ENCODE measurements at regions not wholly inside any gene's neighbourhood (a gene's known extent, or its start where the extent isn't known, plus 50 kb on each side); places are given as distances from the start of the nearest gene placed in this dataset.

DNA sequence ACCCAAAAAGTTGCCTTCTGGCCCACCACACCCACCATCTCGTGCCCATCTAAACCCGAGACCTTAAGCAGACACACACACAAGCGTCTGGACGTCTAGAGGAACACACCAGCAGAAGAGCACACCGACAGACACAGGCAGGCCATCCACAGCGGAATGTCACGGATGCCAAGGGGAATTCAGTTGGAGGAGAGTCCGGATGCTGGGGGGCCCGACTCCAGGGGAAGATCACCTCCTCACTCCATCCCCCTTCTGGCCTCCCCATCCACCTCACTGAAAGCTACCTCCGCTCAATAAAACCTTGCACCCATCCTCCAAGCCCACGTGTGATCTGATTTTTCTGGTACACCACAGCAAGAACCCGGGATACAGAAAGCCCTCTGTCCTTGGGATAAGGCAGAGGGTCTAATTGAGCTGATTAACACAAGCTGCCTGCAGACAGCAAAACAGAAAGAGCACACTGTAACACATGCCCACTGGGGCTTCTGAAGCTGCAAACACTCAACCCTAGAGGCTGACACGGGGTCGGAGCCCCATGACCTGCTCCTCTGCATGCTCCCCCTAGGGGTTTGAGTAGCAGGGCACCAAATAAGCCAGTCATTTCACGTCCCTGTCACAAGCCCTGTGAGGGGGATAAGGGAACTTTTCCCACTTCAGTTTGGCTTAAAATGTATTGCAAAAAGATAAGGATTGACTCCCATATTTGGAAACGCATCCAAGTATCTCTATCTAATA lies 339.6 kb upstream of the PCDH10 start:
- TF ChIP-seq, protein P1, sequence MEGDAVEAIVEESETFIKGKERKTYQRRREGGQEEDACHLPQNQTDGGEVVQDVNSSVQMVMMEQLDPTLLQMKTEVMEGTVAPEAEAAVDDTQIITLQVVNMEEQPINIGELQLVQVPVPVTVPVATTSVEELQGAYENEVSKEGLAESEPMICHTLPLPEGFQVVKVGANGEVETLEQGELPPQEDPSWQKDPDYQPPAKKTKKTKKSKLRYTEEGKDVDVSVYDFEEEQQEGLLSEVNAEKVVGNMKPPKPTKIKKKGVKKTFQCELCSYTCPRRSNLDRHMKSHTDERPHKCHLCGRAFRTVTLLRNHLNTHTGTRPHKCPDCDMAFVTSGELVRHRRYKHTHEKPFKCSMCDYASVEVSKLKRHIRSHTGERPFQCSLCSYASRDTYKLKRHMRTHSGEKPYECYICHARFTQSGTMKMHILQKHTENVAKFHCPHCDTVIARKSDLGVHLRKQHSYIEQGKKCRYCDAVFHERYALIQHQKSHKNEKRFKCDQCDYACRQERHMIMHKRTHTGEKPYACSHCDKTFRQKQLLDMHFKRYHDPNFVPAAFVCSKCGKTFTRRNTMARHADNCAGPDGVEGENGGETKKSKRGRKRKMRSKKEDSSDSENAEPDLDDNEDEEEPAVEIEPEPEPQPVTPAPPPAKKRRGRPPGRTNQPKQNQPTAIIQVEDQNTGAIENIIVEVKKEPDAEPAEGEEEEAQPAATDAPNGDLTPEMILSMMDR (IDR thresholded peaks at IDR 0.05) = no peak
- no peak for TF ChIP-seq POLR2A (IDR thresholded peaks at IDR 0.05)
- no peak for TF ChIP-seq EP300 (IDR thresholded peaks at IDR 0.05; ENCODE audit: low read depth)
- no peak for TF ChIP-seq POLR2AphosphoS5 (IDR thresholded peaks at IDR 0.05)
